GM12872 (cell line): ENCODE measurements at regions not wholly inside any gene's neighbourhood (a gene's known extent, or its start where the extent isn't known, plus 50 kb on each side); places are given as distances from the start of the nearest gene placed in this dataset.

Experiments
- CTCF ChIP-seq: IDR thresholded peaks from 3 replicates; pipeline ENCODE4 v1.5.1; 2011; ENCODE audit warnings: low read depth, mild to moderate bottlenecking, low read length, moderate library complexity; ENCODE audit not compliant: insufficient read depth

GRCh38 chr1:238129677-238130076 lies 239.0 kb upstream of the ZP4 start:
- TF ChIP-seq CTCF: no peak

GRCh38 chr1:238123201-238123600 lies 232.5 kb upstream of the ZP4 start:
- no peak for TF ChIP-seq CTCF

GRCh38 chr1:238119861-238120260 lies 229.1 kb upstream of the ZP4 start:
- no peak for TF ChIP-seq CTCF

GRCh38 chr1:238119060-238119459 lies 228.3 kb upstream of the ZP4 start:
- TF ChIP-seq CTCF: peak; percentile 27; the same call in 1 of the 3 replicates

- no peak for TF ChIP-seq CTCF
Measured at GRCh38 chr1:238115852-238116251, 225.1 kb upstream of the ZP4 start.

- TF ChIP-seq CTCF: no peak
Measured at GRCh38 chr1:238112952-238113621, 222.4 kb upstream of the ZP4 start.

- TF ChIP-seq CTCF: no peak
Measured at GRCh38 chr1:238111516-238111915, 220.8 kb upstream of the ZP4 start.
